Stimulated activated naive CD8-positive, alpha-beta T cell treated with anti-CD3 and anti-CD28 coated beads, Interleukin-15, Interleukin-2, amounts not matched to agents 100 U/mL and 50 U/mL, for 24 hours (primary cell): ENCODE measurements at regions not wholly inside any gene's neighbourhood (a gene's known extent, or its start where the extent isn't known, plus 50 kb on each side); places are given as distances from the start of the nearest gene placed in this dataset.
"Not testable (repeated sequence)": the region's sequence is repeated elsewhere in the genome, so short reads cannot be mapped to it uniquely, and the experiment has no call there.

Experiments used
- ATAC-seq: fragments of 150-1000 bp; cut with Tn5 transposase; one replicate; pipeline ENCODE4 v1.10.0; 2021
- DNase-seq: peaks from one replicate; pipeline ENCODE4 v3.0.0; 2021

DNA sequence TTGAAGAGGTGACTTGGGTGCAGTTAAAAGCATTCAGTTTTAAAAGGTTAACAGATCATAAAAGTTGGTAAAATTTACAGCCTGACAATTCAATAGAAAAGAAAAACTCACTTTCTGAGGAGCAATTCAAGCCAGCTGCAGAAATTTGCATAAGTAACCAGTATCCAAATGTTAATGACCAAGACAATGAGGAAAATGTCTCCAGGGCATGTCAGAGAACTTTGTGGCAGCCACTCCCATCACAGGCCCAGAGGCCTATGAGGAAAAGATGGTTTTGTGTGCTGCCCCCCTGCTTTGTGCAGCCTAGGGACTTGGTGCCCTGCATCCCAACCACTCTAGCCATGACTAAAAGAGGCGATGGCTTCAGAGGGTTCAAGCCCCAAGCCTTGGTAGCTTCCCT lies 1406.5 kb upstream of the ACO1 start:
- DNase-seq (no peak), ATAC-seq (no peak)

DNA sequence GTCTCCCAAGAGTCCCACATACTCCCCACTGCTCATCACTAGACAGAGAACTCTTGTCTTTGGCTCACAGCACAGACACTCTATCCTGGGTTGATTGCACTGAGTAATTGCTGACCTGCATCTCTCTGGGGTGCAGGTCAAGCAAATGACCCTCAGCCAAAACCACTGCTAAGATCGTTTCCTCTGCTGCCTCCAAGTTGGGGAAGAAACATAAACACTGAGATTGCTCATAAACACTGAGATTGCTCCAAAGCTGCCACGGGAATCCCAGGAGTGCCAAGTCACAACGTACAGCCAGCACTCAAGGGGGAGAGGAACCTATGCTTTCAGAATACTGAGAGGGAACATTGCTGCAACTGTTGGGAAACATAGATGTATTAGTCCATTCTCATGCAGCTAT lies 1402.1 kb upstream of the ACO1 start:
- DNase-seq (no peak), ATAC-seq (no peak)

DNA sequence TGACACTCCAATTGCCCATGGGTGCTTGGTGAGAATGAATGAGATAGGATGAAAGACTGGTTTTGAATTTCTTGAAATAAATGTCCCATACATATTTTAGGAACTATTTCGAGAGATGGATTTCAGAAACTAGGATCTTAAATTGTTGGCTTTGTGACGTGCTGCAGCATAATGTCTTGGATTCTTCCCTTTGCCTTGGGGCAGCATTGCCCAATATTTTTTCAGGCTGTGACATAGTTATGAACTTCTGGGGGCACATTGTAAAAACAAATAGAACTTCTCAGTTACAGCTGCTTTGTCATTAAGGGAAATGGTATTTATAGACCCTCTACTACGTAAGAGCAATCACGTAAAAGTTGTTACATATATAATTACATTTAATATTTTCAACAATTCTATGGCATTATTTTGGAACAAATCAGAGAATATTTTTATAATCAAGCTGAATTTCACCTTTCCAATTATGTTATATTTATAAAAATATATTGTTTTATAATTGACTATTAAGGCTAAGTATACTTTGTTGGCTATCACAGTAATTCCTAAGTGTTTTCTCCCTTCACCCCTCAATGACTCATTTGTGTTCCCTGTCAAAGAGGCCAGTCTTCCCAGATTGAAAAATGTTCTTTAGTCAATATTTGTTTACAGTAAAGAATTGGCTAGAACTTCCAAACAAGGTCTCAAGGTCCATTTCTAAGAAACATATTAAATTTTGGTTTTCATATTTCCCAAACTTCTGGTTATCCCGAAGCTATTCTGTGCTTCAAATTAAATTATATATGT lies 1388.3 kb upstream of the ACO1 start:
- no peak for ATAC-seq
- DNase-seq: no peak

DNA sequence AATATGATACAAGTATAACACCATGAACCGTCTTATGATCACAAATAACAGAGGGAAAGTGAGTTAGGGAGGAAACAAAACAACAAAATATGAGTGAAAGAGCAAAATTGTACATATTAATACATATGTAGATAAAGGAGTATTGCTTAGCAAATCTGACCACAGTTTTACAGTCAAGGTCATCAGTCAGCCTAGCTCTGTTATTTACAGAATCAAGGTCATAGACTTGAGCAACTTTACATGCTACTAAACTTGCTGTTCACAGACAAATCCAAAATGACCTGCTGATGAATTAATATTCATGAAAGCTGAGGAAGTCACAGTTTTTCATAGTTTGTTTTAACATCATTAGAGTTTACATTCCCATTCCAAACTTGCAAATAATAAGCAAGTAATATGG lies 1387.7 kb upstream of the ACO1 start:
- no peak for DNase-seq
- no peak for ATAC-seq

DNA sequence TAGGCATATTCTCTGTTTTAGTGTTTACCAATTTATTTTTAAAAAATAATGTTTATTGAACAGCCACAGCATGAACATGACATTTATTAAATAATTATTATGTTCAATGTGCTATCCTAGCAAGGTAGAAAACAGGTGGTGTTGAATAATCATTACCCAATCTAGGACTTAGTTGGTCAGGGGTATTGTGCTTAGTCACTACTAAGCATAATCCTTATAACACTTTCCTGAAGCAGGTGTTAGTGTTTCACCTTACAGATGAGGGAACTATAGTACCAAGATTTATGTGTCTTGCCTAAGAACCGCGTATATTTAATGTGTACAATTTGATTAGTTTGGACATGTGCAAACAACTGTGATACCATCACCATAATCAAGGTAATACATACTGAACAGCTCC lies 1387.2 kb upstream of the ACO1 start:
- no peak for ATAC-seq
- no peak for DNase-seq

DNA sequence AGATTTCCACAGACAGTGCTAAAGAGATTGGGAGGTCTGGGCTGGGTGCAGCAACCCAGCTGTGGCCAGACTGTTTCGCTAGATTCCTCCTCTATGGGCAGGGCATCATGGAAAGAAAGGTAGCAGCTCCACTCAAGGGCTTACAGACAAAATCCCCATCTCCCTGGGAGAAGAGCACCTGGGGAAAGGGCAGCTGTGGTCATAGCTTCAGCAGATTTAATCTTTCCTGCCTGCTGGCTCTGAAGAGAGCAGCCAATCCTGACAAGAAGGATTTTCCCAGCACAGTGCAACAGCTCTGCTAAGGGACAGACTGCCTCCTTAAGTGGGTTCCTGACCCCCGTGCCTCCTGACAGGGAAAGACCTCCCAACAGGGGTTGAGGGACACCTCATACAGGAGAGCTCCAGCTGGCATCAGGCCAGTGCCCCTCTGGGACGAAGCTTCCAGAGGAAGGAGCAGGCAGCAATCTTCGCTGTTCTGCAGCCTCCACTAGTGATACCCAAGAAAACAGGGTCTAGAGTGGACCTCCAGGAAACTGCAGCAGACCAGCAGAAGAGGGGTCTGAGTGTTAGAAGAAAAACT lies 1379.3 kb upstream of the ACO1 start:
- DNase-seq (no peak), ATAC-seq (no peak)

DNA sequence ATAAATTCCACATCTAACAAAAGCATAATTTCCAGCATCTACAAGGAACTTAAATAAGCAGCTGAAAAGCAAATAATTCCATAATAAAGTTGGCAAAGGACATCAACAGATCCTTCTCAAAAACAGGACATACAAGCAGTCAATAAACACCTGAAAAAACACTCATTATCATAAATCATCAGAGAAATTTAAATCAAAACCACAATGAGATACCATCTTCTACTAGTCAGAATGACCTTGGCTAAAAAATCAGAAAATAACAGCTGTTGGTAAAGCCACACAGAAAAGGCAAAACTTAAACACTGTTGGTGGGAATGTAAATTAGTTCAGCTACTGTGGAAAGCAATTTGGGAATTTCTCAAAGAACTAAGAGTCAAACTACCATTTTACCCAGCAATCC lies 1371.1 kb upstream of the ACO1 start:
- ATAC-seq: no peak
- no peak for DNase-seq

DNA sequence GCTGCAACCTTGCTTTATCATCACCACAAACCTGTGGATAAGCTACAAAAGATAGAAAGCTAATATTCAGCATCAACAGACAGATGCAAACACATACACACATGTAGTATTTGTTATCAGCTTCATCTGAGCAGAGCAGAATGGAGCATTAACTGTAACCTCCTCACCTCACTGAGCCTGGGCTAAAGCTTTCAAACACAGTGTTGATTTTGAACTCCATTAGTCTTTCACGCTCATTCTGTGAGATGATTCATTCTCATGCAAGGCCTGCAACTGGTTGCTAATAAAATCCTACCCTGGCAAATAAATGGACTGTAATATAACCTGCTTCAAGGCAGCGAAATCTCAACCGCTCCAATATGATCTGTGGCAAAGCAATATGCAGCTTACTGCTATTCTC lies 1360.6 kb upstream of the ACO1 start:
- DNase-seq: no peak

DNA sequence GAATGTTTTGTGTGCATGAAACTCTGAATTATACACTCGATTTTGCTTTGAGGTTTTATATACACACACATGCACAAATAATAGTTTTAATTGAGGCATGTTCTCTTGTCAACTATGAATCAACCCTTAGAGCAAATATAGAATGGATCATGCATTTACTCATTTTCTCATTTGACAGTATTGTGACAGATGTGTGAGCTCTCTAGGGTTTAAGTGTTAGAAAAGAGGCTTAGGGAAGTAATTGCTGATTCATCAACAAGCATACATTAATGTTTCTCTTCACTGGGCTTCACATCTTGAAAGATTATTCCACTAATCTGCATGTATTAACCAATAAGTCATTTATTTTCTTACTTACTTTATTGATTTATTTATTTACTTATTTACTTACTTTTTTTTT lies 1356.8 kb upstream of the ACO1 start:
- ATAC-seq: no peak
- no peak for DNase-seq

More for the DNA sequence above, 1360.6 kb upstream of the ACO1 start:
- no peak for ATAC-seq

- DNase-seq (no peak), ATAC-seq (no peak)
Observed at GRCh38 chr9:31028137-31028536, 1356.3 kb upstream of the ACO1 start.

DNA sequence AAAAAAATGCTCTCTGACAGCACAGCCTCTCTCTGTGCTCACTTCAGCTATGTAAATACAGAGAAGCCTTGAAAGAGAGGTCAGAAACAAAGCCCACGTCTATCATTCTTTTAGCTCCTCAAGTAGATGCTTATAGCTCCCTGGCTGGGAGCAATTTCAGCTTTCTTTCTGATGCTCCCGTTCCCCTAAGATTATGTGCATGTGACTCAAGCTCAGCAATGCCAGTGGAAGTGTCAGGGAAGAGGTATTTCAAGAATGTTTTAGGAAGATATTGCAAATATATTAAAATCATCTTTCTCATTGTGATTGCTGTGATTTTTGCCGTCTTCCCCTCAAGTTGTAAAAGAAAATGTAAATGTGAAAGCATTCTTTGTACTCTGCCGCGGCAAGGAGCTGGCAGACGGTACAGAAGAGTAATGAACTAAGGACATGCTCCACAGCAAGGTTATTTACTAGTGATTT lies 1353.7 kb upstream of the ACO1 start:
- ATAC-seq (no peak), DNase-seq (no peak)

GRCh38 chr9:31032206-31032605 lies 1352.2 kb upstream of the ACO1 start:
- no peak for ATAC-seq

GRCh38 chr9:31034311-31034710 lies 1350.1 kb upstream of the ACO1 start:
- ATAC-seq (no peak), DNase-seq (no peak)

More at GRCh38 chr9:31032206-31032605, 1352.2 kb upstream of the ACO1 start:
- DNase-seq: no peak

DNA sequence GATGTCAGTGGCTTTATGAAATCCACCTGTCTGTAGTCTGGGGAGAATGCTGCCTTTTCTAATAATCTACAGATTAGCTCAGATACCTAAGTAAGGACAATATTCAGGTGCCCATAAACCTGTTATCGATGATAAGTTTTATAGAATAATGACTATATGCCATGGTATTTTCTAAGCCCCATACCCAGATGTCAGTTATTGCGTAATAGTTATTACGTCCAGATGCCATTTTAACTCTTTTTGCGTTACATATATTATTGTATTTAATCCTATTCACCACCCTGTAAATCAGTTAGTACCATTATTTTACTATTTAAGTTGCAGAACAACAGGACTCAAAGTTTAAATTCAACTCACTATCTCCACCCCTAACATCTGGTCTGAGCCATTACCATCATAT lies 1343.9 kb upstream of the ACO1 start:
- DNase-seq (no peak), ATAC-seq (no peak)

GRCh38 chr9:31045810-31046209 lies 1338.6 kb upstream of the ACO1 start:
- ATAC-seq (no peak), DNase-seq (no peak)

- not testable (repeated sequence) for DNase-seq, ATAC-seq
Observed at GRCh38 chr9:31061592-31061991, 1322.9 kb upstream of the ACO1 start.

DNA sequence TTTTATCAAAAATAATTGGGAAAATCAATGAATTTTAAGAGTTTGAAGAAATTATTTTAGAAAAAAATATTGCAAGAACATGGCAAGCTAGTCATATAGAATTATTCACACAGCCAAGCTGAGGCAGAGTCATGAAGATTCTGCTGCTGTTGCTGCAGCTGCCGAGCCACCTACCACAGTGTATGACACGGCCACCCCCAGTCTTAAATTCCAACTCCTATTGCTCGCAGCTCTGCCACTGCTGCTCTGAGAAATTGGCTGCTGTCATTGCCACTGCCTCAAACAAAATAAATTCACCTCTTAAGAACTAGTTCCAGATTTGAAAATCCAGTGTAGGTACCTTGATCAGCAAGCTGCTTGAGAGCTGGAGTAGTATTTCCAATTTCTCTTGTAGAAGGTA lies 1318.8 kb upstream of the ACO1 start:
- ATAC-seq (no peak), DNase-seq (no peak)

DNA sequence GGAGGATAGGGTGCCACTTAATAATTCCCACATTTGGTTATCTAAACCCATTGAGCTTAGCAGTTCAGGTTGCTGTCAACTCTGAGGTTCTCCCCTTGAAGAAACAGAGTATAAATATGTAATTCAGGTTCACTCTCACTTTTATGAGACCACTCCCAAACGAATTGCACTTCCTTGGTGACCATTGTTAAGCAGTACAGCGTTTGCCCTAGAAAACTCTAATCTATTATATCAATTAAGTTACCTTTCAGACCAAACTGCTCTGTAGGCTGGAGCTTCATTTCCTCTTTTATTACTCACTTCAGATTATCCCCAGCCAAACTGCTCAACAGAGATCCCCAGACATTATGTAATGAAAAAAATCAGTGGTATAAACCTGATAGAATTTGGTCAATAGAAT lies 1317.0 kb upstream of the ACO1 start:
- ATAC-seq (no peak), DNase-seq (no peak)

GRCh38 chr9:31071606-31072286 lies 1312.7 kb upstream of the ACO1 start:
- DNase-seq (no peak), ATAC-seq (no peak)

DNA sequence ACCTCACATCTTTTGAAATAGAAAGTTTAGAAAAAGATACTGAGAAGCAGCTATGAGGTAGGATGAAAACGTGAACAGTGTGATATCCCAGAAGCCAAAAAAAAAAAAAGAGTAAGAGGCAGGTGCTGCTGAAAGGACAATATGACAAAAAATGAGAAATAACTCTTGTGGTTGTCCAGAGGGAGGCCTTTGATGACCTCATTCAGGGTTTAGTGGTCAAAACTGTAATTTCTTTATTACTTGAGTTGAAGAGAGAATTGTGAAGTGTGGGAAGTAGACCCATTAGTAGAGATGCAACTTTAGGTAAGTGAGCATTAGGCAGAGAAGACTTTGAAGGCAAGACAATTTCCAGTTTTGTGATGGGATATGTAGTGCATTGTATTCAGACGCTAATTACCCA lies 1306.3 kb upstream of the ACO1 start:
- no peak for ATAC-seq
- DNase-seq: no peak

DNA sequence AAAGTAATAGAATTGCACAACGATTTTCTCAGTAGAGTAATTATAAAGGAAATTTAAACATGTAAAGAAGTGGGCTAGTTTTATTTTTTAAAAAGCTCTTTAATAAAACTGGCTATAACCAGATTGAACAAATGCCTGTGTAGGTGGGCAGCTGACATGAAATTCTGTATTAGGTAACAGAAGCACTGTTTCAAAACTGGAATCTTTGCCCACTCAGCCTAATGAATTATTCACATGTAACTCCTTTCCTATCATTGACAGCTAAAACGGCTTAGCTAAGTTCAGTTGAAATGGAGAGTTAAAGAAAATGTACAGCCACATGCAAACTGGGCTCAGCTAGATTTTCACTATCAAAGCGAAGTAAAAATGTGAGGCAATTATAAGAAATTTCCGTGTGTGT lies 1300.1 kb upstream of the ACO1 start:
- ATAC-seq: no peak

DNA sequence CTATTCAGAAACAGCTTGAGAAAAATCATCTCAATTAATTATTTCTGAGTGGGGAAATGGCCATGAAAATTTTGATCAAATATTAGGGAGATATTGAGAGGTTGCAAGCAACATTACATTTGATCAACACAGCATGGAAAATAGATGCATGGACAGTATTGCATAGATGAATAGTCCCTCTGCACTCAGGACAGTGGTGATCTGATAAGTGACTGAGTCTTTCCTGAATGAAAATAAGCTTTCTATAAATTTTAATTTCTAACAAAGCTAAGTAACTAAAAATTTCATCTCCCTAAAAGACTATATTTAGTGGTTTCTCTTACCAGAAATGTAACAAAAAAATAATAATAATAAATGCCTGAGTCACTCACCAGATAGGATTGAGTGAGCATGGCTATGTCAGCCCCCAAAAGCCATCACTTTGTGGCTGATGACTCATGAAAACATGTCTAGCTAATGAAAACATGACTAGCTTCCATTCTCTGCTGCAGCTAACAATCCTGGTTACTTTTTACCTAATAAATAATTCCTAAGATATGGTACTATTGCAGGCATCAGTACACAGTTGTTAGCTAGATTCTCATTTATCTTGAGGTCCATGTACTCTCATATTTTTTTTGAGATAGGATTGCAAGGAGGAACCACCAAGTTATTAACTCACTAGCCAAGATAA lies 1294.8 kb upstream of the ACO1 start:
- no peak for ATAC-seq
- no peak for DNase-seq

More for the DNA sequence above, 1300.1 kb upstream of the ACO1 start:
- no peak for DNase-seq

DNA sequence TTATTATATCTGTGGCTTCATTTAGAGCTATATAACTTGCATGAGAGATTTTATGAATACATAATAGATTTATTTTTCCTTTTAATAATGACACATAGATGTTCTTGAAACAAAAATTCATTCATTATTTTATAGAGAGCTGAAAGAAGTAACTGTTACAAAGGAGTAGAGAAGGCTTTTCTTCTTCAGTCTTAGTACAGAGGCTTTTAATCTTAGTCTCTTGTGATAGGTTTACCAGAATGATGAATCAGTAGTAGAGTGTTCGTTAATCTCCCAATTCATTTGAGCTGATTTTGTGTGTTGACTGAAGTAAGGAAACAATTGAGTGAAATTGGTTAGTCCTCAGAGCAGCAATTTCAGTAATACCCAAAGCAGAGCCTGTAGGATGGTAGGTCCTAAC lies 1284.1 kb upstream of the ACO1 start:
- ATAC-seq: no peak
- no peak for DNase-seq
